Trophoblast cell (in vitro differentiated cells and primary cell): ENCODE measurements at regions not wholly inside any gene's neighbourhood (a gene's known extent, or its start where the extent isn't known, plus 50 kb on each side); places are given as distances from the start of the nearest gene placed in this dataset.

ENCODE experiments used
- DNase-seq, 2 donors: peaks; one replicate each; pipeline ENCODE4 v3.0.0-alpha.2; 2016
- H2AFZ ChIP-seq: 2 replicates; pipeline ENCODE4 v1.6.1; 2013; ENCODE audit warnings: low read length, moderate library complexity, mild to moderate bottlenecking; ENCODE audit not compliant: insufficient read depth, poor library complexity
- H2AK5ac ChIP-seq: 2 replicates; pipeline ENCODE4 v1.6.1; 2013; ENCODE audit warnings: mild to moderate bottlenecking, low read length
- H2BK120ac ChIP-seq: 2 replicates; pipeline ENCODE4 v1.6.1; 2013; ENCODE audit warnings: low read length, mild to moderate bottlenecking, moderate library complexity; ENCODE audit not compliant: insufficient read depth, poor library complexity
- H2BK12ac ChIP-seq: 2 replicates; pipeline ENCODE4 v1.6.1; 2013; ENCODE audit warnings: mild to moderate bottlenecking, low read length, moderate library complexity
- H2BK5ac ChIP-seq: 2 replicates; pipeline ENCODE4 v1.6.1; 2013; ENCODE audit warnings: low read length, low read depth, moderate library complexity, mild to moderate bottlenecking; ENCODE audit not compliant: poor library complexity
- H3K14ac ChIP-seq: 2 replicates; pipeline ENCODE4 v1.6.1; 2013; ENCODE audit warnings: mild to moderate bottlenecking, low read length
- H3K18ac ChIP-seq: 2 replicates; pipeline ENCODE4 v1.6.1; 2013; ENCODE audit warnings: mild to moderate bottlenecking, low read length
- H3K23ac ChIP-seq: 2 replicates; pipeline ENCODE4 v1.6.1; 2013; ENCODE audit warnings: low read length
- H3K27ac ChIP-seq: 2 replicates; pipeline ENCODE4 v1.5.1; 2013; ENCODE audit warnings: low read depth, mild to moderate bottlenecking, inconsistent platforms, low read length, moderate library complexity
- H3K27me3 ChIP-seq: 2 replicates; pipeline ENCODE4 v1.6.1; 2013; ENCODE audit warnings: inconsistent platforms, mild to moderate bottlenecking, low read length, moderate library complexity; ENCODE audit not compliant: insufficient read depth
- H3K36me3 ChIP-seq, 2 experiments: 1 replicate in 1 of 2; 2 replicates in 1 of 2; pipeline ENCODE4 v1.6.1; 2013; ENCODE audit warnings: low read length in 2 of 2, mild to moderate bottlenecking in 2 of 2, moderate library complexity in 1 of 2; ENCODE audit not compliant: insufficient read depth in 2 of 2, control insufficient read depth in 1 of 2
- H3K4ac ChIP-seq: 2 replicates; pipeline ENCODE4 v1.6.1; 2013; ENCODE audit warnings: low read depth, mild to moderate bottlenecking, low read length, moderate library complexity
- H3K4me1 ChIP-seq, 2 experiments: 1 replicate in 1 of 2; 2 replicates in 1 of 2; pipeline ENCODE4 v1.6.1; 2013; ENCODE audit warnings: low read length in 2 of 2, mild to moderate bottlenecking in 2 of 2, moderate library complexity in 1 of 2; ENCODE audit not compliant: insufficient read depth in 2 of 2, control insufficient read depth in 1 of 2
- H3K4me2 ChIP-seq: 2 replicates; pipeline ENCODE4 v1.6.1; 2013; ENCODE audit warnings: inconsistent platforms, mild to moderate bottlenecking, low read length, moderate library complexity
- H3K4me3 ChIP-seq: 2 replicates; pipeline ENCODE4 v1.5.1; 2013; ENCODE audit warnings: mild to moderate bottlenecking, low read depth, low read length, inconsistent platforms
- H3K79me1 ChIP-seq: one replicate; pipeline ENCODE4 v1.6.1; 2013; ENCODE audit warnings: low read length
- H3K79me2 ChIP-seq: 2 replicates; pipeline ENCODE4 v1.6.1; 2013; ENCODE audit warnings: low read length, mild to moderate bottlenecking; ENCODE audit not compliant: control insufficient read depth, insufficient read depth, poor library complexity
- H3K9ac ChIP-seq: 2 replicates; pipeline ENCODE4 v1.6.1; 2013; ENCODE audit warnings: mild to moderate bottlenecking, low read length
- H3K9me3 ChIP-seq: 2 replicates; pipeline ENCODE4 v1.6.1; 2013; ENCODE audit warnings: low read depth, mild to moderate bottlenecking, control low read depth, inconsistent platforms, low read length; ENCODE audit not compliant: insufficient read depth
- H4K12ac ChIP-seq: 2 replicates; pipeline ENCODE4 v1.6.1; 2013; ENCODE audit warnings: low read depth, mild to moderate bottlenecking, low read length, moderate library complexity
- H4K8ac ChIP-seq: 2 replicates; pipeline ENCODE4 v1.6.1; 2013; ENCODE audit warnings: low read depth, mild to moderate bottlenecking, low read length, moderate library complexity
- H4K91ac ChIP-seq: one replicate; pipeline ENCODE4 v1.6.1; 2013; ENCODE audit warnings: low read depth, mild to moderate bottlenecking, low read length, moderate library complexity
- WGBS: extraction: QIAGEN DNeasy Blood & Tissue Kit; methylation state at CpG from one replicate; pipeline ENCODE4 v1.1.7; 2013; ENCODE audit warnings: missing lambda C conversion rate; ENCODE audit not compliant: insufficient read length, insufficient coverage; ENCODE audit errors: extremely low coverage; 5-methylcytosine and 5-hydroxymethylcytosine counted together

- H3K9me3 ChIP-seq = peaks cover 2% of the 10 kb centered on the region
- H3K79me2 ChIP-seq = no peaks in the 10 kb centered on the region
- no peak overlapping the region for H3K14ac ChIP-seq
- no peaks in the 10 kb centered on the region for H3K36me3 ChIP-seq
- no peak overlapping the region for H4K8ac ChIP-seq
- no peak overlapping the region for H3K4me2 ChIP-seq
- peaks cover 3% of the 10 kb centered on the region in 2 experiments for H3K4me1 ChIP-seq
- no peak overlapping the region for H4K12ac ChIP-seq
- no peak overlapping the region for H3K18ac ChIP-seq
- no peak overlapping the region for H2BK12ac ChIP-seq
- no peak overlapping the region for H2BK120ac ChIP-seq
- DNase-seq = no peak
- no peak overlapping the region for H3K27ac ChIP-seq
- no peaks in the 10 kb centered on the region for H3K27me3 ChIP-seq
- no peak overlapping the region for H3K4ac ChIP-seq
- no peak overlapping the region for H2AK5ac ChIP-seq
- no peak overlapping the region for H3K4me3 ChIP-seq
- no peak overlapping the region for H3K9ac ChIP-seq
- no peak overlapping the region for H2AFZ ChIP-seq
- WGBS = no CpG with 5 or more reads among the region's 9 CpGs
- H3K79me1 ChIP-seq = no peaks in the 10 kb centered on the region
- no peak overlapping the region for H4K91ac ChIP-seq
- H2BK5ac ChIP-seq = no peak overlapping the region
- H3K23ac ChIP-seq = no peak overlapping the region
These were observed 443.2 kb upstream of the JARID2 start for GRCh38 chr6:14802514-14803160.

- H3K23ac ChIP-seq = no peak overlapping the region
- H4K91ac ChIP-seq = no peak overlapping the region
- peak; percentile 57 to 68 for DNase-seq
- H3K79me1 ChIP-seq = no peaks in the 10 kb centered on the region
- no peak overlapping the region for H2BK120ac ChIP-seq
- H2AFZ ChIP-seq = no peak overlapping the region
- no peak overlapping the region for H4K8ac ChIP-seq
- H2BK12ac ChIP-seq = no peak overlapping the region
- H3K14ac ChIP-seq = no peak overlapping the region
- H3K18ac ChIP-seq = no peak overlapping the region
- H3K36me3 ChIP-seq = no peaks in the 10 kb centered on the region
- no peak overlapping the region for H2BK5ac ChIP-seq
- H3K4ac ChIP-seq = no peak overlapping the region
- H3K9ac ChIP-seq = no peak overlapping the region
- no CpG with 5 or more reads among the region's 18 CpGs for WGBS
- H4K12ac ChIP-seq = no peak overlapping the region
- no peaks in the 10 kb centered on the region for H3K79me2 ChIP-seq
- H3K4me2 ChIP-seq = no peak overlapping the region
- no peak overlapping the region for H3K4me3 ChIP-seq
- no peak overlapping the region for H3K27ac ChIP-seq
- H3K4me1 ChIP-seq = peaks cover 3% of the 10 kb centered on the region in 2 experiments
- H2AK5ac ChIP-seq = no peak overlapping the region
- H3K9me3 ChIP-seq = peaks cover 2% of the 10 kb centered on the region
- no peaks in the 10 kb centered on the region for H3K27me3 ChIP-seq
These were observed 441.7 kb upstream of the JARID2 start for GRCh38 chr6:14804001-14804784.

- H3K9me3 ChIP-seq = peaks cover 2% of the 10 kb centered on the region
- H3K79me2 ChIP-seq = no peaks in the 10 kb centered on the region
- no peak for DNase-seq
- no CpG with 5 or more reads among the region's 10 CpGs for WGBS
- H3K36me3 ChIP-seq = no peaks in the 10 kb centered on the region
- no peaks in the 10 kb centered on the region for H3K27me3 ChIP-seq
- peaks cover 3% of the 10 kb centered on the region in 2 experiments for H3K4me1 ChIP-seq
- H2BK5ac ChIP-seq = no peak overlapping the region
- no peak overlapping the region for H4K8ac ChIP-seq
- H4K91ac ChIP-seq = no peak overlapping the region
- H3K18ac ChIP-seq = no peak overlapping the region
- H3K4ac ChIP-seq = no peak overlapping the region
- H3K9ac ChIP-seq = no peak overlapping the region
- H4K12ac ChIP-seq = no peak overlapping the region
- H2BK12ac ChIP-seq = no peak overlapping the region
- H3K14ac ChIP-seq = no peak overlapping the region
- no peaks in the 10 kb centered on the region for H3K79me1 ChIP-seq
- H3K4me3 ChIP-seq = no peak overlapping the region
- no peak overlapping the region for H3K27ac ChIP-seq
- no peak overlapping the region for H2AK5ac ChIP-seq
- no peak overlapping the region for H3K4me2 ChIP-seq
- H3K23ac ChIP-seq = no peak overlapping the region
- no peak overlapping the region for H2BK120ac ChIP-seq
- no peak overlapping the region for H2AFZ ChIP-seq
These were observed 441.1 kb upstream of the JARID2 start for GRCh38 chr6:14804785-14805210.

GRCh38 chr6:14806101-14806500 lies 439.8 kb upstream of the JARID2 start:
- H2AFZ ChIP-seq = no peak overlapping the region
- H3K18ac ChIP-seq = no peak overlapping the region
- no peak overlapping the region for H2BK5ac ChIP-seq
- H3K79me2 ChIP-seq = no peaks in the 10 kb centered on the region
- H2BK120ac ChIP-seq = no peak overlapping the region
- no peak overlapping the region for H3K27ac ChIP-seq
- no peak overlapping the region for H4K91ac ChIP-seq
- no peak overlapping the region for H4K12ac ChIP-seq
- H3K79me1 ChIP-seq = no peaks in the 10 kb centered on the region
- WGBS = no CpG with 5 or more reads among the region's 2 CpGs
- no peak overlapping the region for H3K4ac ChIP-seq
- no peak overlapping the region for H3K4me2 ChIP-seq
- DNase-seq = no peak
- peaks cover 3% of the 10 kb centered on the region in 2 experiments for H3K4me1 ChIP-seq
- H3K9ac ChIP-seq = no peak overlapping the region
- no peak overlapping the region for H4K8ac ChIP-seq
- H2AK5ac ChIP-seq = no peak overlapping the region
- no peak overlapping the region for H3K23ac ChIP-seq
- no peaks in the 10 kb centered on the region for H3K36me3 ChIP-seq
- no peak overlapping the region for H2BK12ac ChIP-seq
- H3K14ac ChIP-seq = no peak overlapping the region
- H3K9me3 ChIP-seq = peaks cover 2% of the 10 kb centered on the region
- peak overlapping the region; percentile 26 for H3K4me3 ChIP-seq
- no peaks in the 10 kb centered on the region for H3K27me3 ChIP-seq
